ENCODE measurements at regions not wholly inside any gene's neighbourhood (a gene's known extent, or its start where the extent isn't known, plus 50 kb on each side); places are given as distances from the start of the nearest gene placed in this dataset.
A peak's percentile ranks its signal among the peaks of the same experiment; 100 is the strongest.

DNA sequence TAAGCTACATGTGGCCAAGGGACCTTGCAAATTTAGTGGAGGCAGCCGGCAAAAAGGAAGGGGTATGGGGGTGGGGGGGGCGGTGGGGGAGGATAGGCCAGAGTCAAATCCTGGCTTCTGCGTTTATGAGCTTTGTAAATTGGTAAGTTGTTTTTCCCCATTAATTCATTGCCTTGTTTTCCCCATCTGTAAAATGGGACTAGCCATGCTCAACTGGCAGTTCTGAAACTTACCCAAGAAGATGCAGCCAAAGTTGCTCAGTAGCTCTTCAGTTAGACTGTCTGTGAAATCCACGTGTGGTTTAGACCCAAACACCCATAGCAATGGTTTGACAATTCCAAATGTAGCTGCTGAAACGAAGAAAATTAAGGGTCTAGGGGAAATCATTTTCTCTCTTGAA is 52.3 kb upstream of the FAM89A start:
- POLR2A ChIA-PET = interaction anchor here (0.7 to 1.6 kb wide), 7 partner anchors 14 to 118 kb away, joined by 3 to 5 read pairs (median 4); no protein-coding TSS in a partner anchor
- H3K9me1 ChIP-seq (ENCODE audit: control insufficient read depth, insufficient read depth, low read length) = no peaks in the 10 kb centered on the region

More for the DNA sequence above, 52.3 kb upstream of the FAM89A start:
- H3K9me3 ChIP-seq (replicated peaks; ENCODE audit: control insufficient read depth, insufficient read depth, low read depth, low read length) = no peaks in the 10 kb centered on the region
- no peaks in the 10 kb centered on the region for H3K79me2 ChIP-seq (ENCODE audit: control insufficient read depth, insufficient read depth, low read length)
- H3K36me3 ChIP-seq (ENCODE audit: control insufficient read depth, insufficient read depth, low read length) = no peaks in the 10 kb centered on the region
- no peak overlapping the region for H3K4me2 ChIP-seq (ENCODE audit: insufficient read depth, low read length)
- no peak overlapping the region for H3K27ac ChIP-seq (ENCODE audit: extremely low read depth, low read depth, low read length)
- no TSS peak for BruUV-seq (replicated peaks)
- intact Hi-C loops (cut with micrococcal nuclease) = loop anchor here (1.0 to 10.0 kb wide), 4 partner anchors 75 to 512 kb away; partner anchors contain the start of genes ARV1 and TTC13
- 22% methylated on average over 4 of the region's 5 CpGs for WGBS (ENCODE audit: insufficient coverage, low coverage, missing lambda C conversion rate)
- DNase-seq (ENCODE audit: extremely low read depth in 1 of 4, low spot score in 3 of 4) (no peak), ATAC-seq (no peak), FAIRE-seq (no peak)
- H2AFZ ChIP-seq (ENCODE audit: low read depth, low read length) = no peak overlapping the region
- peaks cover 0 to 5% of the 10 kb centered on the region in 2 experiments; a peak in 4 of 5 replicates for H3K4me1 ChIP-seq (replicated peaks in 1 of 2; ENCODE audit: control insufficient read depth in 2 of 2, insufficient read depth in 2 of 2, low read length in 2 of 2)
- TF ChIP-seq NCOA6 (IDR thresholded peaks at IDR 0.05) (no peak), THRAP3 (IDR thresholded peaks at IDR 0.05; ENCODE audit: borderline replicate concordance) (no peak), RBM25 (IDR thresholded peaks at IDR 0.05; ENCODE audit: low read depth, low read length, severe bottlenecking) (peak; percentile 92), BACH1 (tag; IDR thresholded peaks at IDR 0.05) (no peak), ADNP (tag; IDR thresholded peaks at IDR 0.05) (peak; percentile 56; the same call in 1 of the 2 replicates), MXD1 (CRISPR knock-in tag; IDR thresholded peaks at IDR 0.05; ENCODE audit: borderline replicate concordance, poor library complexity, severe bottlenecking) (no peak), RFX7 (CRISPR knock-in tag; IDR thresholded peaks at IDR 0.05) (no peak), ZNF76 (CRISPR knock-in tag; IDR thresholded peaks at IDR 0.05; ENCODE audit: borderline replicate concordance) (no peak), MEF2D (tag; conservative IDR thresholded peaks at IDR 0.05; ENCODE audit: low read depth) (no peak), BCOR (IDR thresholded peaks at IDR 0.05) (peak; percentile 72; the same call in 1 of the 2 replicates), PCBP1 (IDR thresholded peaks at IDR 0.05; ENCODE audit: low read depth, low read length, poor library complexity, severe bottlenecking) (no peak), SIX5 (IDR thresholded peaks at IDR 0.05; ENCODE audit: borderline replicate concordance in 1 of 2, insufficient read depth in 1 of 2, low read depth in 1 of 2, low read length in 2 of 2) (no peak), HNRNPK (IDR thresholded peaks at IDR 0.05; ENCODE audit: low read depth, low read length, poor library complexity, severe bottlenecking) (no peak), ZNF408 (CRISPR knock-in tag; IDR thresholded peaks at IDR 0.05; ENCODE audit: low read depth) (no peak), TRIM25 (IDR thresholded peaks at IDR 0.05; ENCODE audit: borderline replicate concordance) (no peak), ZSCAN32 (CRISPR knock-in tag; IDR thresholded peaks at IDR 0.05) (no peak), ZNF41 (CRISPR knock-in tag; conservative IDR thresholded peaks at IDR 0.05) (no peak), ARID3B (CRISPR knock-in tag; IDR thresholded peaks at IDR 0.05; ENCODE audit: borderline replicate concordance) (no peak), ZNF589 (CRISPR knock-in tag; IDR thresholded peaks at IDR 0.05; ENCODE audit: low read depth) (no peak)
- no peak overlapping the region for H3K4me3 ChIP-seq
- H4K20me1 ChIP-seq (replicated peaks; ENCODE audit: control insufficient read depth, insufficient read depth, low read length) = no peaks in the 10 kb centered on the region
- in situ Hi-C loops (cut with MboI) = no loop called here
- CTCF ChIA-PET (ENCODE audit: low intra/inter-chr PET ratio) = interaction anchor here (0.8 to 4.1 kb wide), 3 partner anchors 78 to 175 kb away, joined by 5 to 15 read pairs (median 14); no protein-coding TSS in a partner anchor
- peaks cover 11 to 18% of the 10 kb centered on the region in 2 experiments; a peak in 4 of 5 replicates for H3K27me3 ChIP-seq (ENCODE audit: control insufficient read depth in 2 of 2, insufficient read depth in 2 of 2, low read length in 2 of 2)
- H3K9ac ChIP-seq (ENCODE audit: insufficient read depth in 1 of 2, low read depth in 2 of 2, low read length in 2 of 2) = no peak overlapping the region

Data from K562 (cell line).